ENCODE measurements at regions not wholly inside any gene's neighbourhood (a gene's known extent, or its start where the extent isn't known, plus 50 kb on each side); places are given as distances from the start of the nearest gene placed in this dataset.

DNA sequence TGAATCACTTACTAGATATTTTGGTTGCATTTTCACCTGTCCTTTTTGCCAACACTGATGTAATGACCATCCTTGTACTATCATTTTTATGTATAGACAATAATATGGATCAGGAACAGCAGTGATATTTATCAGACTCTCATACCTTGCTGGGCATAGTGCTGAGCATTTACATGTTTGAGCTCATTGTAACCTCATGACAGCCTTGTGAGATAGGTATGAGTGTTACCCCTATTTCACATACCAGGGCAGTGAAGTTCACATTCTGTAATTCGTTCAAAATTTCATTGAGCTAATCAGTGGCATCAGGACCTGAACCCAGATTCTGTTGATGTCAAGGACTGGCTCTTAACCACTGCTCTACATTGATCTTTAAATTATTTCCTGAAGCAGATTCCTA is 221.5 kb upstream of the TBL1XR1 start:
- no peak for TF ChIP-seq MYC (IDR thresholded peaks at IDR 0.05; ENCODE audit: low read depth, low read length)
- no peak for TF ChIP-seq CTCF (IDR thresholded peaks at IDR 0.05; ENCODE audit: low read depth, low read length)
- no peak for TF ChIP-seq MAX (IDR thresholded peaks at IDR 0.05; ENCODE audit: low read depth, low read length)
- TF ChIP-seq POLR2A (IDR thresholded peaks at IDR 0.05; ENCODE audit: extremely low read depth, insufficient read length): no peak
